Endothelial cell of umbilical vein (primary cell): ENCODE measurements at regions not wholly inside any gene's neighbourhood (a gene's known extent, or its start where the extent isn't known, plus 50 kb on each side); places are given as distances from the start of the nearest gene placed in this dataset.

Source experiments
- BruUV-seq: library from RNA; stranded (reverse); fragments of 400-500 nt; replicated peaks from 2 replicates; lab custom pipeline; 2021; lab: Mats Ljungman, UMichigan
- CTCF ChIA-PET: fragments of 300-600, 350-600 bp; sonication (Branson Sonifier 250); formaldehyde crosslinking; loops from one replicate; lab custom pipeline; 2021; ENCODE audit warnings: antibody characterized with exemption, inconsistent platforms; lab: Charles Lee
- POLR2A ChIA-PET: fragments of 300-600, 350-600 bp; sonication (Branson Sonifier 250); formaldehyde crosslinking; loops from one replicate; lab custom pipeline; 2021; ENCODE audit warnings: antibody characterized with exemption, inconsistent platforms; lab: Charles Lee
- DNase-seq: peaks from one replicate; pipeline ENCODE4 v3.0.0-alpha.2; 2011; ENCODE audit warnings: low read depth, low spot score
- FAIRE-seq: peaks from 2 replicates; lab custom pipeline; 2011; peaks lifted over from hg19 to GRCh38; lab: Jason Lieb, UNC
- H2AFZ ChIP-seq: 2 replicates; pipeline ENCODE4 v1.6.0; 2012; ENCODE audit warnings: low read depth, low read length, control low read depth, inconsistent platforms
- H3K27ac ChIP-seq: 2 replicates; pipeline ENCODE4 v1.5.1; 2011; ENCODE audit warnings: low read depth, mild to moderate bottlenecking, control low read depth, low read length, moderate library complexity; ENCODE audit not compliant: insufficient read depth
- H3K27me3 ChIP-seq, 2 experiments: 2 replicates each; pipeline versions ENCODE4 v1.6.0 to v1.6.1; 2011; ENCODE audit warnings: low read length in 2 of 2, mixed read lengths in 1 of 2; ENCODE audit not compliant: control insufficient read depth in 2 of 2, insufficient read depth in 2 of 2
- H3K36me3 ChIP-seq, 2 experiments: 2 replicates in 1 of 2; 3 replicates in 1 of 2; pipeline ENCODE4 v1.5.1; 2011; ENCODE audit warnings: low read length in 2 of 2, mild to moderate bottlenecking in 1 of 2, moderate library complexity in 1 of 2; ENCODE audit not compliant: control insufficient read depth in 2 of 2, insufficient read depth in 2 of 2; ENCODE audit errors: extremely low read depth in 1 of 2
- H3K4me1 ChIP-seq: 3 replicates; pipeline ENCODE4 v1.5.1; 2011; ENCODE audit warnings: mild to moderate bottlenecking, low read length; ENCODE audit not compliant: control insufficient read depth, insufficient read depth; ENCODE audit errors: extremely low read depth
- H3K4me2 ChIP-seq: 2 replicates; pipeline ENCODE4 v1.6.1; 2011; ENCODE audit warnings: low read length, control low read depth, mixed read lengths; ENCODE audit not compliant: insufficient read depth
- H3K4me3 ChIP-seq, 3 experiments: fragments of 200-600 bp in 1 of 3; sonication (generic), shearing (Covaris generic) in 1 of 3; replicated peaks in 1 of 3; 2 replicates each; pipeline ENCODE4 v1.5.1; 2011 to 2016; ENCODE audit warnings: control low read depth in 3 of 3, low read length in 3 of 3, mild to moderate bottlenecking in 2 of 3, inconsistent platforms in 1 of 3, low read depth in 1 of 3, moderate library complexity in 1 of 3; ENCODE audit not compliant: insufficient read depth in 1 of 3
- H3K79me2 ChIP-seq: 2 replicates; pipeline ENCODE4 v1.6.0; 2012; ENCODE audit warnings: low read length, inconsistent platforms; ENCODE audit not compliant: control insufficient read depth, insufficient read depth
- H3K9ac ChIP-seq: replicated peaks from 2 replicates; pipeline ENCODE3; 2011; ENCODE audit warnings: low read length, control low read depth; ENCODE audit not compliant: insufficient read depth; ENCODE audit errors: extremely low read depth
- H3K9me1 ChIP-seq: replicated peaks from 3 replicates; pipeline ENCODE4 v1.6.0; 2011; ENCODE audit warnings: mild to moderate bottlenecking, low read length; ENCODE audit not compliant: control insufficient read depth, insufficient read depth; ENCODE audit errors: extremely low read depth
- H3K9me3 ChIP-seq: replicated peaks from 2 replicates; pipeline ENCODE4 v1.5.1; 2012; ENCODE audit warnings: low read length, inconsistent platforms; ENCODE audit not compliant: control insufficient read depth, insufficient read depth
- H4K20me1 ChIP-seq: replicated peaks from 2 replicates; pipeline ENCODE3; 2011; ENCODE audit warnings: mild to moderate bottlenecking, low read length; ENCODE audit not compliant: control insufficient read depth, insufficient read depth; ENCODE audit errors: extremely low read depth
- CTCF ChIP-seq, 2 donors: IDR thresholded peaks; 1 replicate in 1 of 2; 2 replicates in 1 of 2; pipeline ENCODE4 v1.5.1; 2011; ENCODE audit warnings: low read length in 2 of 2, mild to moderate bottlenecking in 2 of 2, moderate library complexity in 2 of 2, control low read depth in 1 of 2, inconsistent platforms in 1 of 2, low read depth in 1 of 2; ENCODE audit not compliant: insufficient read depth in 1 of 2; ENCODE audit errors: extremely low read depth in 1 of 2
- EZH2 ChIP-seq: IDR thresholded peaks from 2 replicates; pipeline ENCODE4 v1.6.1; 2012; ENCODE audit warnings: borderline replicate concordance, low read depth, mild to moderate bottlenecking, moderate library complexity, low read length, inconsistent platforms; ENCODE audit not compliant: severe bottlenecking
- FOS ChIP-seq: IDR thresholded peaks from 2 replicates; pipeline ENCODE4 v1.6.1; 2011; ENCODE audit warnings: mild to moderate bottlenecking, low read length, moderate library complexity, borderline replicate concordance; ENCODE audit not compliant: insufficient read depth
- GATA2 ChIP-seq: IDR thresholded peaks from 2 replicates; pipeline ENCODE4 v1.7.0; 2011; ENCODE audit warnings: low read depth, mild to moderate bottlenecking, moderate library complexity, mixed read lengths, low read length; ENCODE audit not compliant: insufficient read length, insufficient read depth
- MYC ChIP-seq: IDR thresholded peaks from one replicate; pipeline ENCODE4 v1.6.1; 2011; ENCODE audit warnings: mild to moderate bottlenecking, low read depth, low read length
- POLR2A ChIP-seq: IDR thresholded peaks from 2 replicates; pipeline ENCODE4 v1.6.1; 2012; ENCODE audit warnings: low read depth, mild to moderate bottlenecking, control low read depth, low read length
- POLR2AphosphoS5 ChIP-seq: IDR thresholded peaks from 2 replicates; pipeline ENCODE4 v1.6.1; 2012; ENCODE audit warnings: low read depth, mild to moderate bottlenecking, control low read depth, low read length, moderate library complexity; ENCODE audit not compliant: insufficient read depth
- dilution Hi-C: fragments of 300-500 bp; cut with MboI; formaldehyde crosslinking; loops from one replicate; pipeline ENCODE4 v1.15.0; 2019; ENCODE audit warnings: low sequenced_read_pairs; ENCODE audit not compliant: extremely low pct_ligation_motif_present
- intact Hi-C: fragments of 100-400 bp; cut with micrococcal nuclease; formaldehyde crosslinking; loops from one replicate; pipeline ENCODE4 v1.10.0; 2022

GRCh38 chr5:136418301-136418700 lies 53.0 kb upstream of the TRPC7 start:
- ChIA-PET POLR2A (no interaction called here), CTCF (interaction anchor here (1.3 to 1.8 kb wide), 4 partner anchors 14 to 352 kb away, joined by 3 to 7 read pairs (median 4); no protein-coding TSS in a partner anchor)
- H3K9ac ChIP-seq, result no peak overlapping the region
- BruUV-seq, result no TSS peak
- H3K9me1 ChIP-seq, result no peaks in the 10 kb centered on the region
- DNase-seq, result no peak
- TF ChIP-seq MYC, result no peak
- TF ChIP-seq POLR2A, result no peak
- no peak for TF ChIP-seq POLR2AphosphoS5
- TF ChIP-seq FOS, result no peak
- TF ChIP-seq EZH2, result no peak
- no peak for TF ChIP-seq GATA2
- no peak for TF ChIP-seq CTCF (IDR thresholded peaks at IDR 0.05; ENCODE audit: extremely low read depth in 1 of 2, insufficient read depth in 1 of 2, low read depth in 1 of 2, low read length in 2 of 2)
- H4K20me1 ChIP-seq, result no peaks in the 10 kb centered on the region
- no peak for FAIRE-seq
- intact Hi-C loops (no loop called here), dilution Hi-C loops (no loop called here)
- peaks cover 3 to 26% of the 10 kb centered on the region in 2 experiments for H3K27me3 ChIP-seq
- no peaks in the 10 kb centered on the region for H3K4me1 ChIP-seq
- no peak overlapping the region for H3K4me2 ChIP-seq
- H3K79me2 ChIP-seq, result no peaks in the 10 kb centered on the region
- no peaks in the 10 kb centered on the region for H3K9me3 ChIP-seq
- H3K36me3 ChIP-seq, result no peaks in the 10 kb centered on the region
- no peak overlapping the region for H2AFZ ChIP-seq
- no peak overlapping the region for H3K4me3 ChIP-seq
- no peak overlapping the region for H3K27ac ChIP-seq
